ENCODE measurements at regions not wholly inside any gene's neighbourhood (a gene's known extent, or its start where the extent isn't known, plus 50 kb on each side); places are given as distances from the start of the nearest gene placed in this dataset.

- no peak for TF ChIP-seq CTCF (IDR thresholded peaks at IDR 0.05; ENCODE audit: control extremely low read depth, extremely low read depth)
- Histone ChIP-seq H3K4me3 (no peak overlapping the region), H3K27ac (ENCODE audit: low read depth in 1 of 2, low read length in 1 of 2) (no peak overlapping the region), H3K36me3 (ENCODE audit: control insufficient read depth in 4 of 4, insufficient read depth in 4 of 4, low read length in 4 of 4) (no peaks in the 10 kb centered on the region), H3K9ac (ENCODE audit: insufficient read depth in 1 of 2, low read length in 2 of 2) (no peak overlapping the region), H3K27me3 (ENCODE audit: control insufficient read depth in 3 of 3, insufficient read depth in 3 of 3, low read length in 2 of 3) (no peaks in the 10 kb centered on the region), H3K9me3 (ENCODE audit: control insufficient read depth in 4 of 4, insufficient read depth in 3 of 4, low read length in 3 of 4) (no peaks in the 10 kb centered on the region), H3K4me1 (ENCODE audit: control insufficient read depth in 5 of 5, insufficient read depth in 5 of 5, low read length in 5 of 5) (no peaks in the 10 kb centered on the region)
- DNase-seq (peak in 1 of 3 donors; percentile 15), ATAC-seq (ENCODE audit: insufficient read depth, low FRiP score) (no peak)
- 77% methylated on average over 2 of the region's 2 CpGs for WGBS, 2 donors
These were observed 215.9 kb upstream of the LRRC3B start for GRCh38 chr3:26406636-26407035.

GRCh38 chr3:26418553-26418952 is 204.0 kb upstream of the LRRC3B start:
- ATAC-seq (ENCODE audit: insufficient read depth, low FRiP score) = no peak
- peaks cover 0 to 4% (median 2%) of the 10 kb centered on the region in 4 donors for H3K9me3 ChIP-seq (ENCODE audit: control insufficient read depth in 4 of 4, insufficient read depth in 3 of 4, low read length in 3 of 4)
- no peak for DNase-seq
- H3K27ac ChIP-seq (ENCODE audit: low read depth in 1 of 2, low read length in 1 of 2) = no peak overlapping the region
- no peak for TF ChIP-seq CTCF (IDR thresholded peaks at IDR 0.05; ENCODE audit: control extremely low read depth, extremely low read depth)
- H3K4me1 ChIP-seq (ENCODE audit: control insufficient read depth in 5 of 5, insufficient read depth in 5 of 5, low read length in 5 of 5) = peaks cover 0 to 4% (median 0%) of the 10 kb centered on the region in 5 donors
- H3K27me3 ChIP-seq (ENCODE audit: control insufficient read depth in 3 of 3, insufficient read depth in 3 of 3, low read length in 2 of 3) = no peaks in the 10 kb centered on the region
- no peak overlapping the region for H3K4me3 ChIP-seq
- H3K9ac ChIP-seq (ENCODE audit: insufficient read depth in 1 of 2, low read length in 2 of 2) = no peak overlapping the region
- H3K36me3 ChIP-seq (ENCODE audit: control insufficient read depth in 4 of 4, insufficient read depth in 4 of 4, low read length in 4 of 4) = no peaks in the 10 kb centered on the region

- Histone ChIP-seq H3K9ac (ENCODE audit: insufficient read depth in 1 of 2, low read length in 2 of 2) (no peak overlapping the region), H3K9me3 (ENCODE audit: control insufficient read depth in 4 of 4, insufficient read depth in 3 of 4, low read length in 3 of 4) (peaks cover 0 to 4% (median 0%) of the 10 kb centered on the region in 4 donors), H3K4me3 (no peak overlapping the region), H3K27ac (ENCODE audit: low read depth in 1 of 2, low read length in 1 of 2) (no peak overlapping the region), H3K4me1 (ENCODE audit: control insufficient read depth in 5 of 5, insufficient read depth in 5 of 5, low read length in 5 of 5) (peaks cover 0 to 3% (median 0%) of the 10 kb centered on the region in 5 donors), H3K36me3 (ENCODE audit: control insufficient read depth in 4 of 4, insufficient read depth in 4 of 4, low read length in 4 of 4) (no peaks in the 10 kb centered on the region), H3K27me3 (ENCODE audit: control insufficient read depth in 3 of 3, insufficient read depth in 3 of 3, low read length in 2 of 3) (no peaks in the 10 kb centered on the region)
- DNase-seq (no peak), ATAC-seq (ENCODE audit: insufficient read depth, low FRiP score) (no peak)
- WGBS, 2 donors = 94 to 96% methylated on average over 2 of the region's 2 CpGs
- no peak for TF ChIP-seq CTCF (IDR thresholded peaks at IDR 0.05; ENCODE audit: control extremely low read depth, extremely low read depth)
These were observed 200.2 kb upstream of the LRRC3B start for GRCh38 chr3:26422415-26422814.

GRCh38 chr3:26425076-26425475 is 197.5 kb upstream of the LRRC3B start:
- no peak overlapping the region for H3K9ac ChIP-seq (ENCODE audit: insufficient read depth in 1 of 2, low read length in 2 of 2)
- no peaks in the 10 kb centered on the region for H3K9me3 ChIP-seq (ENCODE audit: control insufficient read depth in 4 of 4, insufficient read depth in 3 of 4, low read length in 3 of 4)
- ATAC-seq (ENCODE audit: insufficient read depth, low FRiP score) (no peak), DNase-seq (no peak)
- no peak overlapping the region for H3K27ac ChIP-seq (ENCODE audit: low read depth in 1 of 2, low read length in 1 of 2)
- H3K27me3 ChIP-seq (ENCODE audit: control insufficient read depth in 3 of 3, insufficient read depth in 3 of 3, low read length in 2 of 3) = no peaks in the 10 kb centered on the region
- WGBS, 2 donors = 83 to 94% methylated on average over 3 of the region's 3 CpGs
- H3K4me1 ChIP-seq (ENCODE audit: control insufficient read depth in 5 of 5, insufficient read depth in 5 of 5, low read length in 5 of 5) = peaks cover 0 to 2% (median 0%) of the 10 kb centered on the region in 5 donors
- no peak overlapping the region for H3K4me3 ChIP-seq
- no peak for TF ChIP-seq CTCF (IDR thresholded peaks at IDR 0.05; ENCODE audit: control extremely low read depth, extremely low read depth)
- H3K36me3 ChIP-seq (ENCODE audit: control insufficient read depth in 4 of 4, insufficient read depth in 4 of 4, low read length in 4 of 4) = no peaks in the 10 kb centered on the region
